HEK293 (cell line): ENCODE measurements at regions not wholly inside any gene's neighbourhood (a gene's known extent, or its start where the extent isn't known, plus 50 kb on each side); places are given as distances from the start of the nearest gene placed in this dataset.

ENCODE experiments used
- CTCF ChIA-PET: fragments of 350-600 bp; formaldehyde crosslinking; extraction: SDS; loops from one replicate; lab custom pipeline; 2021; ENCODE audit warnings: antibody characterized with exemption; lab: Yijun Ruan, JAX
- POLR2A ChIA-PET: fragments of 300-600 bp; formaldehyde crosslinking; extraction: SDS; loops from one replicate; lab custom pipeline; 2020; ENCODE audit warnings: antibody characterized with exemption, inconsistent platforms; lab: Yijun Ruan, JAX
- H3K27ac ChIP-seq: fragments of 200-500 bp; sonication (Bioruptor generic); 2 replicates; pipeline ENCODE4 v1.5.1; 2014; ENCODE audit warnings: low read depth, low read length, control low read depth, inconsistent platforms; ENCODE audit errors: extremely low read depth
- H3K36me3 ChIP-seq, 2 experiments: fragments of 200-500 bp in 1 of 2; sonication (Bioruptor generic) in 1 of 2; 1 replicate in 1 of 2; 2 replicates in 1 of 2; pipeline ENCODE4 v1.5.1; 2014 to 2017; ENCODE audit warnings: inconsistent platforms in 2 of 2, low read length in 2 of 2; ENCODE audit not compliant: control insufficient read depth in 2 of 2, insufficient read depth in 1 of 2
- H3K4me1 ChIP-seq: fragments of 200-500 bp; sonication (Bioruptor generic); 2 replicates; pipeline ENCODE4 v1.5.1; 2014; ENCODE audit warnings: mild to moderate bottlenecking, low read length, inconsistent platforms; ENCODE audit not compliant: control insufficient read depth, insufficient read depth
- H3K4me3 ChIP-seq: 2 replicates; pipeline ENCODE4 v1.5.1; 2011; ENCODE audit warnings: low read depth, mild to moderate bottlenecking, control low read depth, low read length, moderate library complexity
- H3K9me3 ChIP-seq: fragments of 200-500 bp; sonication (Bioruptor generic); 2 replicates; pipeline ENCODE4 v1.5.1; 2014; ENCODE audit warnings: low read depth, low read length, inconsistent platforms; ENCODE audit not compliant: control insufficient read depth, insufficient read depth
- CTCF ChIP-seq: fragments of 450-650 bp; formaldehyde crosslinking; IDR thresholded peaks from 2 replicates; pipeline ENCODE4 v1.5.1; 2016; ENCODE audit warnings: missing biosample characterization, missing genetic modification characterization
- EGR2 ChIP-seq: fragments of 450-650 bp; formaldehyde crosslinking; IDR thresholded peaks from 2 replicates; pipeline ENCODE4 v1.5.1; 2016; ENCODE audit warnings: low read depth, missing biosample characterization, missing genetic modification characterization
- GLIS2 ChIP-seq: fragments of 450-650 bp; formaldehyde crosslinking; IDR thresholded peaks from 2 replicates; pipeline ENCODE4 v1.5.1; 2016; ENCODE audit warnings: missing biosample characterization, missing genetic modification characterization
- INSM2 ChIP-seq: fragments of 450-650 bp; formaldehyde crosslinking; IDR thresholded peaks from 2 replicates; pipeline ENCODE4 v1.5.1; 2016; ENCODE audit warnings: missing biosample characterization, missing genetic modification characterization
- KLF16 ChIP-seq: fragments of 450-650 bp; formaldehyde crosslinking; IDR thresholded peaks from 2 replicates; pipeline ENCODE4 v1.5.1; 2017; ENCODE audit warnings: missing biosample characterization, missing genetic modification characterization
- KLF9 ChIP-seq: fragments of 450-650 bp; formaldehyde crosslinking; IDR thresholded peaks from 2 replicates; pipeline ENCODE4 v1.5.1; 2016; ENCODE audit warnings: missing biosample characterization, missing genetic modification characterization, low read depth
- YY1 ChIP-seq: fragments of 450-650 bp; formaldehyde crosslinking; IDR thresholded peaks from 2 replicates; pipeline ENCODE4 v1.5.1; 2018; ENCODE audit warnings: missing biosample characterization, missing genetic modification characterization
- ZBTB10 ChIP-seq: fragments of 450-650 bp; formaldehyde crosslinking; IDR thresholded peaks from 2 replicates; pipeline ENCODE4 v1.5.1; 2016; ENCODE audit warnings: missing biosample characterization, missing genetic modification characterization
- ZBTB6 ChIP-seq: fragments of 450-650 bp; formaldehyde crosslinking; IDR thresholded peaks from 2 replicates; pipeline ENCODE4 v1.5.1; 2017; ENCODE audit warnings: missing biosample characterization, missing genetic modification characterization
- ZFP41 ChIP-seq: fragments of 450-650 bp; formaldehyde crosslinking; IDR thresholded peaks from 2 replicates; pipeline ENCODE4 v1.5.1; 2016; ENCODE audit warnings: missing biosample characterization, missing genetic modification characterization, borderline replicate concordance
- ZNF10 ChIP-seq: fragments of 450-650 bp; formaldehyde crosslinking; IDR thresholded peaks from 2 replicates; pipeline ENCODE4 v1.5.1; 2017; ENCODE audit warnings: missing biosample characterization, missing genetic modification characterization
- ZNF16 ChIP-seq: fragments of 450-650 bp; formaldehyde crosslinking; IDR thresholded peaks from 2 replicates; pipeline ENCODE4 v1.5.1; 2016; ENCODE audit warnings: low read depth, missing biosample characterization, missing genetic modification characterization
- ZNF175 ChIP-seq: fragments of 450-650 bp; formaldehyde crosslinking; IDR thresholded peaks from 2 replicates; pipeline ENCODE4 v1.5.1; 2016; ENCODE audit warnings: missing biosample characterization, missing genetic modification characterization
- ZNF274 ChIP-seq, 2 experiments: fragments of 200-500 bp in 1 of 2; fragments of 450-650 bp in 1 of 2; sonication (Bioruptor generic) in 1 of 2; formaldehyde crosslinking in 1 of 2; IDR thresholded peaks; 2 replicates each; pipeline versions ENCODE4 v1.5.1 to v1.6.1; 2014 to 2016; ENCODE audit warnings: borderline replicate concordance in 1 of 2, inconsistent platforms in 1 of 2, low read length in 1 of 2, missing biosample characterization in 1 of 2, missing genetic modification characterization in 1 of 2
- ZNF433 ChIP-seq: fragments of 450-650 bp; formaldehyde crosslinking; IDR thresholded peaks from 2 replicates; pipeline ENCODE4 v1.5.1; 2016; ENCODE audit warnings: missing biosample characterization, missing genetic modification characterization, low read depth
- ZNF501 ChIP-seq: fragments of 450-650 bp; formaldehyde crosslinking; IDR thresholded peaks from 2 replicates; pipeline ENCODE4 v1.5.1; 2016; ENCODE audit warnings: missing biosample characterization, missing genetic modification characterization
- ZNF510 ChIP-seq: fragments of 450-650 bp; formaldehyde crosslinking; IDR thresholded peaks from 2 replicates; pipeline ENCODE4 v1.5.1; 2018; ENCODE audit warnings: mild to moderate bottlenecking, missing genetic modification characterization, missing biosample characterization; ENCODE audit not compliant: insufficient replicate concordance
- ZNF571 ChIP-seq: fragments of 450-650 bp; formaldehyde crosslinking; IDR thresholded peaks from 2 replicates; pipeline ENCODE4 v1.5.0; 2017; ENCODE audit warnings: missing biosample characterization, missing genetic modification characterization
- ZNF621 ChIP-seq: fragments of 450-650 bp; formaldehyde crosslinking; IDR thresholded peaks from 2 replicates; pipeline ENCODE4 v1.5.1; 2017; ENCODE audit warnings: missing biosample characterization, missing genetic modification characterization
- ZNF629 ChIP-seq: fragments of 450-650 bp; formaldehyde crosslinking; IDR thresholded peaks from 2 replicates; pipeline ENCODE4 v1.5.1; 2017; ENCODE audit warnings: missing biosample characterization, missing genetic modification characterization
- ZNF645 ChIP-seq: fragments of 450-650 bp; formaldehyde crosslinking; IDR thresholded peaks from 2 replicates; pipeline ENCODE4; 2016; ENCODE audit warnings: missing biosample characterization, missing genetic modification characterization
- ZNF692 ChIP-seq: fragments of 450-650 bp; formaldehyde crosslinking; IDR thresholded peaks from 2 replicates; pipeline ENCODE4 v1.5.1; 2016; ENCODE audit warnings: missing biosample characterization, missing genetic modification characterization

- CTCF ChIA-PET, result interaction anchor here (0.5 to 0.7 kb wide), 2 partner anchors 24 to 72 kb away, joined by 3 to 4 read pairs; no protein-coding TSS in a partner anchor
- Histone ChIP-seq H3K9me3 (no peaks in the 10 kb centered on the region), H3K4me3 (no peak overlapping the region), H3K36me3 (no peaks in the 10 kb centered on the region), H3K27ac (no peak overlapping the region), H3K4me1 (no peaks in the 10 kb centered on the region)
- POLR2A ChIA-PET, result no interaction called here
- TF ChIP-seq ZNF510 (tag by site-specific recombination) (no peak), ZNF645 (tag by site-specific recombination) (no peak), ZBTB6 (tag by site-specific recombination) (no peak), ZNF175 (tag by site-specific recombination) (no peak), GLIS2 (no peak), ZNF621 (tag by site-specific recombination) (no peak), ZBTB10 (tag by site-specific recombination) (no peak), ZNF629 (tag by site-specific recombination) (no peak), ZFP41 (tag by site-specific recombination) (no peak), ZNF274 (IDR thresholded peaks at IDR 0.05; ENCODE audit: low read length) (no peak), ZNF274 (tag by site-specific recombination; IDR thresholded peaks at IDR 0.05; ENCODE audit: borderline replicate concordance) (no peak), ZNF571 (tag by site-specific recombination) (no peak)
Measured at GRCh38 chr1:14304381-14304865, 294.1 kb upstream of the KAZN start.

GRCh38 chr1:14308460-14308859 lies 290.0 kb upstream of the KAZN start:
- no peak overlapping the region for H3K27ac ChIP-seq
- H3K4me3 ChIP-seq, result no peak overlapping the region
- no peaks in the 10 kb centered on the region for H3K4me1 ChIP-seq
- POLR2A ChIA-PET, result no interaction called here
- H3K36me3 ChIP-seq, result no peaks in the 10 kb centered on the region
- TF ChIP-seq YY1 (tag by site-specific recombination) (no peak), KLF9 (tag by site-specific recombination) (no peak), ZNF16 (tag by site-specific recombination) (no peak), KLF16 (tag by site-specific recombination) (no peak), ZNF433 (tag by site-specific recombination) (no peak), ZNF692 (no peak), ZNF10 (tag by site-specific recombination) (no peak), INSM2 (no peak), ZNF501 (tag by site-specific recombination) (no peak), CTCF (tag by site-specific recombination) (no peak), EGR2 (tag by site-specific recombination) (no peak)
- no peaks in the 10 kb centered on the region for H3K9me3 ChIP-seq
- CTCF ChIA-PET, result no interaction called here
